ENCODE measurements at regions not wholly inside any gene's neighbourhood (a gene's known extent, or its start where the extent isn't known, plus 50 kb on each side); places are given as distances from the start of the nearest gene placed in this dataset.

DNA sequence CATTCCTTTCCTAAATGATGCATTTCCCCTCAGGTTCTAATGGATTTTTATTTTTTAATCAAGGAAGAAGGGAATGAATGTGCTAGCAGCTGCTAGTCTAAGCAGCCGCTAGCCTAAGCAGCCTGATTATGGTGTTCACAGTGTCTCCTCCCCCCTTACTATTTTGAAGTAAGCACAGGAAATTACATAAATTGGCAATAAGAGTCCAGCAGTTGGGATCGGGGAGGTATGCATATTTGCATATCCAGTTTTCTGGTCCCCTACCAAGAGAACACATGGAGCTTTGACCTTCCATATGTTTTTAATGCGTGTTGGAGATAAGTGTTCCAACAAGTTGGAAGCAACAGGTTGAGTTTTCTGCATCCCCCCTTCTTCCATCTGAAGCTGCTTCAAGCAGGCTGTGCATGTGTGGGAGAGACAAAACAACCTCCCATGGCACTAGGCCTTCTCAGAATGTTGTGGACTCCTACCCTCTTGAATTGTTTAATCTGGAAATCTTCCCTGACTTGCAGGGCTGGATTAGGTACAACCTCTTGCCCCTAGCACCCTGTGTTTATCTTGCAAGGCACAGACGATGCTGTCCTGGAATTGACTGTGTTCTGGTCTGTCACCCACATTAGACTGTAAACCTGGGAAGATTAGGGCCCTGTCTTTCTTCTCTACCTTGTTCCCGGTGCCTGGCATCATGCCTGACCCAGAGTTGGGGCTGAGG lies 124.8 kb upstream of the LRIG1 start:
- RAD21 ChIA-PET (ENCODE audit: low non-redundant PET in 1 of 2, low total read pairs in 2 of 2, uncharacterized antibody in 2 of 2, unreplicated experiment in 2 of 2): no interaction called here
- CTCF ChIA-PET: no interaction called here
- no TSS peak for BruUV-seq (replicated peaks)
- Histone ChIP-seq H3K4me3 (replicated peaks in 1 of 2; ENCODE audit: low read depth in 1 of 2, low read length in 2 of 2) (no peak overlapping the region), H3K27ac (ENCODE audit: low read depth, low read length) (no peak overlapping the region), H3K4me2 (ENCODE audit: low read length) (no peak overlapping the region), H3K9ac (ENCODE audit: low read length) (no peak overlapping the region), H3K9me3 (ENCODE audit: control insufficient read depth in 1 of 2, insufficient read depth in 1 of 2, low read depth in 1 of 2, low read length in 2 of 2) (no peaks in the 10 kb centered on the region), H3K4me1 (ENCODE audit: control insufficient read depth in 1 of 2, insufficient read depth in 2 of 2, low read length in 2 of 2) (no peaks in the 10 kb centered on the region), H3K36me3 (ENCODE audit: control insufficient read depth in 1 of 2, insufficient read depth in 2 of 2, low read length in 2 of 2) (no peaks in the 10 kb centered on the region), H3K79me2 (ENCODE audit: insufficient read depth, low read length) (no peaks in the 10 kb centered on the region), H3K9me2 (ENCODE audit: insufficient read depth) (no peaks in the 10 kb centered on the region), H4K20me1 (ENCODE audit: insufficient read depth) (no peaks in the 10 kb centered on the region), H2AFZ (ENCODE audit: low read depth, low read length, poor library complexity, severe bottlenecking) (no peak overlapping the region), H3K27me3 (ENCODE audit: insufficient read depth, low read length) (no peaks in the 10 kb centered on the region)
- DNase-seq (ENCODE audit: low read depth, low spot score): no peak
- intact Hi-C loops (cut with micrococcal nuclease): no loop called here
- no peak for TF ChIP-seq TCF7L2 (IDR thresholded peaks at IDR 0.05; ENCODE audit: borderline replicate concordance, extremely low read depth, insufficient read depth, insufficient read length)
- TF ChIP-seq ELF1 (IDR thresholded peaks at IDR 0.05; ENCODE audit: borderline replicate concordance, low read depth): no peak
- no peak for TF ChIP-seq EGR1 (IDR thresholded peaks at IDR 0.05; ENCODE audit: low read depth)
- TF ChIP-seq CBX3 (IDR thresholded peaks at IDR 0.05; ENCODE audit: low read depth): no peak
- no peak for TF ChIP-seq REST (IDR thresholded peaks at IDR 0.05; ENCODE audit: low read depth)
- no peak for TF ChIP-seq CEBPB (IDR thresholded peaks at IDR 0.05; ENCODE audit: low read depth)
- no peak for TF ChIP-seq POLR2AphosphoS5 (IDR thresholded peaks at IDR 0.05; ENCODE audit: low read depth, low read length)
- no peak for TF ChIP-seq JUND (IDR thresholded peaks at IDR 0.05)
- no peak for TF ChIP-seq SRF (IDR thresholded peaks at IDR 0.05; ENCODE audit: low read depth)
- TF ChIP-seq SIN3A (IDR thresholded peaks at IDR 0.05; ENCODE audit: low read depth): no peak
- TF ChIP-seq, protein P1, sequence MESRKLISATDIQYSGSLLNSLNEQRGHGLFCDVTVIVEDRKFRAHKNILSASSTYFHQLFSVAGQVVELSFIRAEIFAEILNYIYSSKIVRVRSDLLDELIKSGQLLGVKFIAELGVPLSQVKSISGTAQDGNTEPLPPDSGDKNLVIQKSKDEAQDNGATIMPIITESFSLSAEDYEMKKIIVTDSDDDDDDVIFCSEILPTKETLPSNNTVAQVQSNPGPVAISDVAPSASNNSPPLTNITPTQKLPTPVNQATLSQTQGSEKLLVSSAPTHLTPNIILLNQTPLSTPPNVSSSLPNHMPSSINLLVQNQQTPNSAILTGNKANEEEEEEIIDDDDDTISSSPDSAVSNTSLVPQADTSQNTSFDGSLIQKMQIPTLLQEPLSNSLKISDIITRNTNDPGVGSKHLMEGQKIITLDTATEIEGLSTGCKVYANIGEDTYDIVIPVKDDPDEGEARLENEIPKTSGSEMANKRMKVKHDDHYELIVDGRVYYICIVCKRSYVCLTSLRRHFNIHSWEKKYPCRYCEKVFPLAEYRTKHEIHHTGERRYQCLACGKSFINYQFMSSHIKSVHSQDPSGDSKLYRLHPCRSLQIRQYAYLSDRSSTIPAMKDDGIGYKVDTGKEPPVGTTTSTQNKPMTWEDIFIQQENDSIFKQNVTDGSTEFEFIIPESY (IDR thresholded peaks at IDR 0.05; ENCODE audit: extremely low read depth, insufficient replicate concordance, low read length): no peak
- no peak for ATAC-seq
- POLR2A ChIA-PET: no interaction called here

Measured in HCT116 (cell line).